PC-9 (cell line): ENCODE measurements at regions not wholly inside any gene's neighbourhood (a gene's known extent, or its start where the extent isn't known, plus 50 kb on each side); places are given as distances from the start of the nearest gene placed in this dataset.

ENCODE experiments used
- BruUV-seq: library from RNA; stranded (reverse); fragments of 400-500 nt; replicated peaks from 2 replicates; lab custom pipeline; 2021; lab: Mats Ljungman, UMichigan
- CTCF ChIA-PET: fragments of 300-600 bp; sonication (Branson Sonifier 250); formaldehyde crosslinking; loops from one replicate; lab custom pipeline; 2022; ENCODE audit warnings: antibody characterized with exemption; lab: Charles Lee
- POLR2A ChIA-PET: fragments of 300-600 bp; sonication (Branson Sonifier 250); formaldehyde crosslinking; loops from one replicate; lab custom pipeline; 2022; ENCODE audit warnings: antibody characterized with exemption; ENCODE audit not compliant: unreplicated experiment; lab: Charles Lee
- DNase-seq, 2 experiments: peaks; one replicate each; pipeline versions ENCODE4 v3.0.0 to v3.0.0-alpha.2; 2015 to 2022; ENCODE audit warnings: mixed read lengths in 1 of 2
- H2AFZ ChIP-seq: fragments of 200-600 bp; sonication (generic); 2 replicates; pipeline ENCODE4 v1.8.1; 2017; ENCODE audit warnings: antibody characterized with exemption
- H3F3A ChIP-seq: fragments of 200-600 bp; sonication (generic); 2 replicates; pipeline ENCODE4 v1.8.1; 2017; ENCODE audit warnings: antibody characterized with exemption, mild to moderate bottlenecking, low read depth; ENCODE audit not compliant: insufficient read depth
- H3K27ac ChIP-seq: fragments of 200-600 bp; sonication (generic); 2 replicates; pipeline ENCODE4 v1.6.1; 2016; ENCODE audit warnings: mixed run types
- H3K27me3 ChIP-seq: fragments of 200-600 bp; sonication (generic); 2 replicates; pipeline ENCODE4 v1.6.1; 2016; ENCODE audit warnings: low read depth, mixed run types; ENCODE audit not compliant: insufficient read depth
- H3K36me3 ChIP-seq: fragments of 200-600 bp; sonication (generic); 2 replicates; pipeline ENCODE4 v1.6.1; 2016; ENCODE audit warnings: low read depth, mixed run types
- H3K4me1 ChIP-seq: fragments of 200-600 bp; sonication (generic); replicated peaks from 2 replicates; pipeline ENCODE4 v1.6.1; 2016; ENCODE audit warnings: mixed run types; ENCODE audit not compliant: insufficient read depth
- H3K4me2 ChIP-seq: fragments of 200-600 bp; sonication (generic); 2 replicates; pipeline ENCODE4 v1.6.1; 2017; ENCODE audit warnings: mixed run types
- H3K4me3 ChIP-seq: fragments of 200-600 bp; sonication (generic); 2 replicates; pipeline ENCODE4 v1.6.1; 2016; ENCODE audit warnings: mixed run types
- H3K79me2 ChIP-seq: fragments of 200-600 bp; sonication (generic); 2 replicates; pipeline ENCODE4 v1.6.1; 2017; ENCODE audit warnings: low read depth, mixed run types
- H3K9me2 ChIP-seq: fragments of 200-600 bp; sonication (generic); 2 replicates; pipeline ENCODE4 v1.8.1; 2017; ENCODE audit warnings: mild to moderate bottlenecking; ENCODE audit not compliant: insufficient read depth
- H3K9me3 ChIP-seq: fragments of 200-600 bp; sonication (generic); 2 replicates; pipeline ENCODE4 v1.8.1; 2016; ENCODE audit warnings: low read depth; ENCODE audit not compliant: insufficient read depth
- H4K20me1 ChIP-seq: fragments of 200-600 bp; sonication (generic); 2 replicates; pipeline ENCODE4 v1.8.1; 2017; ENCODE audit not compliant: insufficient read depth
- EZH2 ChIP-seq: fragments of 200-600 bp; sonication (generic); IDR thresholded peaks from 2 replicates; pipeline ENCODE4 v1.8.0; 2017; ENCODE audit warnings: antibody characterized with exemption, low read depth
- intact Hi-C: fragments of 100-400 bp; cut with micrococcal nuclease; formaldehyde crosslinking; loops from one replicate; pipeline ENCODE4 v1.10.0; 2022; ENCODE audit not compliant: unreplicated experiment
- TF ChIP-seq, protein P1 (sequence below): fragments of 200-600 bp; sonication (generic); conservative IDR thresholded peaks from 2 replicates; pipeline ENCODE4 v1.6.1; 2017; ENCODE audit warnings: mixed run types, antibody characterized with exemption, mild to moderate bottlenecking, moderate library complexity

DNA sequence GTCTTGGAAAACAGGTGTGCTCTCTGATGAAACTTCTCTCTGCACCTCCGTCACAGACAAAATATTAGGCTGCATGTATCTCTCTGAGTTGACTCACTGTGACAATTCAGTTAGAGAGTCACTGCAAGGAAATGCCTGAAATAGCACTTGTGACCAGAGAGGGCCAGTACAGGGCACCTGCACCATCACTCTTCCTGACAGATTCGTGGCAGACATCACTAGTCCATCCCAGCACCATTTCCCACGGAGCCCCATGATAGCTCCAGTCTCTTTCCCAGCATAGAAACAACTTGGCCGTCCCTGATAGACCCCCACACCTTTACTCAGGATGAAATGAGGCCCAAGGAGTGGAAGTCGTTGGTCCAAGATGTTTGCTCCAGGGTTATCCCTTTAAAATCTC is 73.3 kb upstream of the ISX start:
- no TSS peak for BruUV-seq
- Histone ChIP-seq H3K4me3 (no peak overlapping the region), H3K27ac (no peak overlapping the region), H3K4me1 (no peaks in the 10 kb centered on the region), H3K4me2 (no peak overlapping the region), H3K79me2 (no peaks in the 10 kb centered on the region), H2AFZ (no peak overlapping the region), H3K9me2 (no peaks in the 10 kb centered on the region), H3F3A (no peaks in the 10 kb centered on the region), H3K27me3 (no peaks in the 10 kb centered on the region), H4K20me1 (no peaks in the 10 kb centered on the region), H3K9me3 (no peaks in the 10 kb centered on the region), H3K36me3 (no peaks in the 10 kb centered on the region)
- TF ChIP-seq EZH2: no peak
- TF ChIP-seq, protein P1, sequence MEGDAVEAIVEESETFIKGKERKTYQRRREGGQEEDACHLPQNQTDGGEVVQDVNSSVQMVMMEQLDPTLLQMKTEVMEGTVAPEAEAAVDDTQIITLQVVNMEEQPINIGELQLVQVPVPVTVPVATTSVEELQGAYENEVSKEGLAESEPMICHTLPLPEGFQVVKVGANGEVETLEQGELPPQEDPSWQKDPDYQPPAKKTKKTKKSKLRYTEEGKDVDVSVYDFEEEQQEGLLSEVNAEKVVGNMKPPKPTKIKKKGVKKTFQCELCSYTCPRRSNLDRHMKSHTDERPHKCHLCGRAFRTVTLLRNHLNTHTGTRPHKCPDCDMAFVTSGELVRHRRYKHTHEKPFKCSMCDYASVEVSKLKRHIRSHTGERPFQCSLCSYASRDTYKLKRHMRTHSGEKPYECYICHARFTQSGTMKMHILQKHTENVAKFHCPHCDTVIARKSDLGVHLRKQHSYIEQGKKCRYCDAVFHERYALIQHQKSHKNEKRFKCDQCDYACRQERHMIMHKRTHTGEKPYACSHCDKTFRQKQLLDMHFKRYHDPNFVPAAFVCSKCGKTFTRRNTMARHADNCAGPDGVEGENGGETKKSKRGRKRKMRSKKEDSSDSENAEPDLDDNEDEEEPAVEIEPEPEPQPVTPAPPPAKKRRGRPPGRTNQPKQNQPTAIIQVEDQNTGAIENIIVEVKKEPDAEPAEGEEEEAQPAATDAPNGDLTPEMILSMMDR: no peak
- DNase-seq: no peak
- ChIA-PET POLR2A (interaction anchor here (0.7 kb wide), 1 partner anchor 1435 kb away, joined by 3 read pairs; no protein-coding TSS in a partner anchor), CTCF (no interaction called here)
- intact Hi-C loops: no loop called here

DNA sequence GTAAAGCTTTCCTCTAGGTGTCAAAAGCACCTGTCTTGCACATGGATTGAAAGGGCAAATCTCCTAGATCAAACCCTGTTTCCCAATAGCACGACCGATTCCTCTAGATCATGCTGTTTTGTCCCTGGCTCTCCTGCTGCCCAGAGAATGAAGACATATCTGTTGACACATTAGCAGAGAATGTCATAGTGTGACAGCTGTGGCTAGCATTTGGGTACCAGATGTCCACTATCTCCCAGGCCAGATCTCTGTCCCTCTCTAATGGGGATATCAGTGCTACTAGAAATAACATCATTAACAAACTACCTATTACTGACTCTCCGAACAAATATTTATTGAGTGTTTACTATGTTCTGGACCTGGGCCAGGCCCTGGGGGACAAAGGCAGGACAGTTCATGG is 72.4 kb upstream of the ISX start:
- intact Hi-C loops: no loop called here
- TF ChIP-seq, protein P1: no peak
- no peak for TF ChIP-seq EZH2
- no peak for DNase-seq
- Histone ChIP-seq H3K27me3 (0 out of 2 replicates have a peak, but pooled peaks cover 5% of the 10 kb centered on the region), H3K4me1 (no peaks in the 10 kb centered on the region), H3K9me2 (no peaks in the 10 kb centered on the region), H3K9me3 (no peaks in the 10 kb centered on the region), H2AFZ (no peak overlapping the region), H3K79me2 (no peaks in the 10 kb centered on the region), H4K20me1 (no peaks in the 10 kb centered on the region), H3K36me3 (no peaks in the 10 kb centered on the region), H3K27ac (no peak overlapping the region), H3K4me3 (no peak overlapping the region), H3F3A (no peaks in the 10 kb centered on the region), H3K4me2 (no peak overlapping the region)
- CTCF ChIA-PET: no interaction called here
- POLR2A ChIA-PET: no interaction called here
- BruUV-seq: no TSS peak

DNA sequence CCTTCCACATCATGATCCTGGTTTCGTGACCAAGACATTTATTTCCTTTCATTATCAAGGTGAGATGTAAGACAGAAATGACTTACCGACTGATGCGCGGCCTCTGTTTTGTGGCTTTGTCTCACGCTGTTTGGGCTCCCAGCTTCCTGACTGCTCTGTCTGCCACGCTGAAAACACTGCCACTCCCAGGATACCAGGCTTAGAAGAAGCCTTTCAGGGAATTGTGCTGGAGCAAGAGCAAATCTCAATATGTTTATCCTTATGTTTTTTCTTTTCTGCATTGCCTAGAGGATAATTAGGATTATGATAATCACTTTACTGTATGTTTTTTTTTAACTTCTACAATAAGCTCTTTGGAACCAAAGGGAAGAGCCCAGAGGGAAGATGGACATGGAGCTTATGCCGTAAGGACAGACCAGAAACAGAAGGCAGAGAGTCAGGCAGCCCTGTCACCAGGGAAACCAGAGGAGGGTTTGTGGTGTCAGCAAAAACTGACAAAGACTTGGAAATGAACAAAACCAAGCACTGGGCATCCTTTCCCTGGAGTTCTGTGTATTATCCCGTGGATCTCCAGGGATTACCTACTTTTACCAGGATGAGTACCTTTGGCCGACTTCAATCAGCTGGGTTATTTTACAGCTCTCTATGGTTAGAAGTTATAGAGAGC is 68.2 kb upstream of the ISX start:
- no peaks in the 10 kb centered on the region for H3F3A ChIP-seq
- no peaks in the 10 kb centered on the region for H4K20me1 ChIP-seq
- H3K27me3 ChIP-seq: peaks cover 29% of the 10 kb centered on the region; the same call in 1 of the 2 replicates
- BruUV-seq: no TSS peak
- H3K9me2 ChIP-seq: no peaks in the 10 kb centered on the region
- no peak for TF ChIP-seq EZH2
- TF ChIP-seq, protein P1: no peak
- no peak for DNase-seq
- H3K4me1 ChIP-seq: no peaks in the 10 kb centered on the region
- H3K9me3 ChIP-seq: no peaks in the 10 kb centered on the region
- H3K79me2 ChIP-seq: no peaks in the 10 kb centered on the region
- no peak overlapping the region for H2AFZ ChIP-seq
- no peak overlapping the region for H3K4me2 ChIP-seq
- POLR2A ChIA-PET: no interaction called here
- intact Hi-C loops: no loop called here
- H3K36me3 ChIP-seq: no peaks in the 10 kb centered on the region
- H3K4me3 ChIP-seq: no peak overlapping the region
- CTCF ChIA-PET: no interaction called here
- H3K27ac ChIP-seq: no peak overlapping the region
